ENCODE measurements at regions not wholly inside any gene's neighbourhood (a gene's known extent, or its start where the extent isn't known, plus 50 kb on each side); places are given as distances from the start of the nearest gene placed in this dataset.
"Not testable (repeated sequence)": the region's sequence is repeated elsewhere in the genome, so short reads cannot be mapped to it uniquely, and the experiment has no call there.

- Mint-ChIP-seq H3K9me3 (no peaks in the 10 kb centered on the region), H3K27ac (no peak overlapping the region), H3K4me1 (ENCODE audit: low read depth) (no peaks in the 10 kb centered on the region), H3K36me3 (ENCODE audit: low read depth) (no peaks in the 10 kb centered on the region), H3K27me3 (peaks cover 9% of the 10 kb centered on the region), H3K4me3 (no peak overlapping the region)
- Histone ChIP-seq H3K9me3 (ENCODE audit: control insufficient read depth in 1 of 2, insufficient read depth in 1 of 2, low read length in 2 of 2) (no peaks in the 10 kb centered on the region), H3K4me1 (ENCODE audit: insufficient read depth, low read length) (no peaks in the 10 kb centered on the region), H3K27me3 (ENCODE audit: control insufficient read depth in 1 of 2, insufficient read depth in 2 of 2, low read length in 2 of 2) (no peaks in the 10 kb centered on the region), H3K27ac (ENCODE audit: low read depth in 1 of 2, low read length in 2 of 2) (no peak overlapping the region), H3K4me3 (ENCODE audit: low read length) (no peak overlapping the region), H3K36me3 (ENCODE audit: insufficient read depth, low read length) (no peaks in the 10 kb centered on the region)
- DNase-seq (no peak), ATAC-seq (ENCODE audit: poor library complexity) (no peak)
- CTCF ChIA-PET: interaction anchor here (1.1 kb wide), 1 partner anchor 17 kb away, joined by 4 read pairs; no protein-coding TSS in a partner anchor
- TF ChIP-seq CTCF (IDR thresholded peaks at IDR 0.05): no peak
- intact Hi-C loops (cut with DNase I, micrococcal nuclease): loop anchor here in 1 of 2 experiments (10.0 kb wide), 1 partner anchor 229 kb away; no protein-coding TSS in a partner anchor
- POLR2A ChIA-PET: no interaction called here
Observed at GRCh38 chr3:153785901-153786300, 335.3 kb upstream of the ARHGEF26 start.

GRCh38 chr3:153789380-153789779, 331.8 kb upstream of the ARHGEF26 start:
- Mint-ChIP-seq H3K4me1 (ENCODE audit: low read depth) (no peaks in the 10 kb centered on the region), H3K9me3 (no peaks in the 10 kb centered on the region), H3K36me3 (ENCODE audit: low read depth) (no peaks in the 10 kb centered on the region), H3K27me3 (no peaks in the 10 kb centered on the region), H3K4me3 (no peak overlapping the region), H3K27ac (no peak overlapping the region)
- H3K27me3 ChIP-seq (ENCODE audit: control insufficient read depth in 1 of 2, insufficient read depth in 2 of 2, low read length in 2 of 2): no peaks in the 10 kb centered on the region
- CTCF ChIA-PET: no interaction called here
- POLR2A ChIA-PET: no interaction called here
- TF ChIP-seq CTCF (IDR thresholded peaks at IDR 0.05): no peak
- no peak for ATAC-seq (ENCODE audit: poor library complexity)
- no peak overlapping the region for H3K27ac ChIP-seq (ENCODE audit: low read depth in 1 of 2, low read length in 2 of 2)
- no peaks in the 10 kb centered on the region for H3K4me1 ChIP-seq (ENCODE audit: insufficient read depth, low read length)
- no peaks in the 10 kb centered on the region for H3K9me3 ChIP-seq (ENCODE audit: control insufficient read depth in 1 of 2, insufficient read depth in 1 of 2, low read length in 2 of 2)
- intact Hi-C loops (cut with DNase I, micrococcal nuclease): loop anchor here in 1 of 2 experiments (10.0 kb wide), 1 partner anchor 225 kb away; no protein-coding TSS in a partner anchor
- H3K36me3 ChIP-seq (ENCODE audit: insufficient read depth, low read length): no peaks in the 10 kb centered on the region
- H3K4me3 ChIP-seq (ENCODE audit: low read length): no peak overlapping the region
- no peak for DNase-seq

- H3K4me3 Mint-ChIP-seq; H3K27ac ChIP-seq (ENCODE audit: low read depth in 1 of 2, low read length in 2 of 2); DNase-seq; H3K27me3 ChIP-seq (ENCODE audit: control insufficient read depth in 1 of 2, insufficient read depth in 2 of 2, low read length in 2 of 2); H3K4me3 ChIP-seq (ENCODE audit: low read length); H3K4me1 Mint-ChIP-seq (ENCODE audit: low read depth); intact Hi-C loops (cut with DNase I, micrococcal nuclease); H3K27ac Mint-ChIP-seq; ATAC-seq (ENCODE audit: poor library complexity); H3K9me3 Mint-ChIP-seq; H3K36me3 Mint-ChIP-seq (ENCODE audit: low read depth); H3K36me3 ChIP-seq (ENCODE audit: insufficient read depth, low read length); H3K4me1 ChIP-seq (ENCODE audit: insufficient read depth, low read length); H3K9me3 ChIP-seq (ENCODE audit: control insufficient read depth in 1 of 2, insufficient read depth in 1 of 2, low read length in 2 of 2); CTCF ChIA-PET; POLR2A ChIA-PET: not testable (repeated sequence)
- H3K27me3 Mint-ChIP-seq: peaks cover 11% of the 10 kb centered on the region
Observed at GRCh38 chr3:153797056-153797455, 324.1 kb upstream of the ARHGEF26 start.

- no peak for ATAC-seq (ENCODE audit: poor library complexity)
- H3K4me1 Mint-ChIP-seq (ENCODE audit: low read depth): no peaks in the 10 kb centered on the region
- no peak for DNase-seq
Observed at GRCh38 chr3:153809097-153809496, 312.1 kb upstream of the ARHGEF26 start.

More at GRCh38 chr3:153809097-153809496, 312.1 kb upstream of the ARHGEF26 start:
- Mint-ChIP-seq H3K9me3 (no peaks in the 10 kb centered on the region), H3K27ac (no peak overlapping the region), H3K4me3 (no peak overlapping the region), H3K27me3 (peaks cover 18% of the 10 kb centered on the region), H3K36me3 (ENCODE audit: low read depth) (no peaks in the 10 kb centered on the region)
- no peak for TF ChIP-seq CTCF (IDR thresholded peaks at IDR 0.05)
- no peaks in the 10 kb centered on the region for H3K36me3 ChIP-seq (ENCODE audit: insufficient read depth, low read length)
- no peaks in the 10 kb centered on the region for H3K27me3 ChIP-seq (ENCODE audit: control insufficient read depth in 1 of 2, insufficient read depth in 2 of 2, low read length in 2 of 2)
- no peak overlapping the region for H3K27ac ChIP-seq (ENCODE audit: low read depth in 1 of 2, low read length in 2 of 2)
- H3K4me1 ChIP-seq (ENCODE audit: insufficient read depth, low read length): no peaks in the 10 kb centered on the region
- ChIA-PET POLR2A (no interaction called here), CTCF (no interaction called here)
- intact Hi-C loops (cut with DNase I, micrococcal nuclease): no loop called here
- H3K9me3 ChIP-seq (ENCODE audit: control insufficient read depth in 1 of 2, insufficient read depth in 1 of 2, low read length in 2 of 2): no peaks in the 10 kb centered on the region
- no peak overlapping the region for H3K4me3 ChIP-seq (ENCODE audit: low read length)
